ENCODE measurements at regions not wholly inside any gene's neighbourhood (a gene's known extent, or its start where the extent isn't known, plus 50 kb on each side); places are given as distances from the start of the nearest gene placed in this dataset.

- Mint-ChIP-seq H3K4me1 (no peaks in the 10 kb centered on the region), H3K4me3 (no peak overlapping the region), H3K36me3 (ENCODE audit: low read depth) (no peaks in the 10 kb centered on the region), H3K27me3 (ENCODE audit: insufficient read depth) (peaks cover 2% of the 10 kb centered on the region), H3K27ac (no peak overlapping the region), H3K9me3 (no peaks in the 10 kb centered on the region)
- H3K9ac ChIP-seq (ENCODE audit: extremely low read depth, low read length, poor library complexity, severe bottlenecking): no peak overlapping the region
- no peaks in the 10 kb centered on the region for H3K27me3 ChIP-seq (ENCODE audit: control insufficient read depth, insufficient read depth, low read length, poor library complexity, severe bottlenecking)
- no peaks in the 10 kb centered on the region for H3K4me1 ChIP-seq (ENCODE audit: control insufficient read depth, insufficient read depth, low read length)
- TF ChIP-seq CTCF (conservative IDR thresholded peaks at IDR 0.05): no peak
- 84 to 96% methylated on average over 3 of the region's 3 CpGs for WGBS, 2 experiments (ENCODE audit: insufficient coverage in 1 of 2, insufficient read length in 1 of 2)
- no peaks in the 10 kb centered on the region for H3K9me3 ChIP-seq (ENCODE audit: control insufficient read depth, low read length)
- no peak for DNase-seq
- no peak overlapping the region for H3K4me3 ChIP-seq (ENCODE audit: low read length)
- H3K36me3 ChIP-seq (ENCODE audit: control insufficient read depth, insufficient read depth, low read length): no peaks in the 10 kb centered on the region
- no peak overlapping the region for H3K27ac ChIP-seq (ENCODE audit: low read depth, low read length)
These were observed 230.6 kb downstream of the IRF8 start for GRCh38 chr16:86129541-86129940.

- peaks cover 6% of the 10 kb centered on the region for H3K27me3 Mint-ChIP-seq (ENCODE audit: insufficient read depth)
- H3K9me3 Mint-ChIP-seq: no peaks in the 10 kb centered on the region
- DNase-seq: no peak
- no peaks in the 10 kb centered on the region for H3K36me3 Mint-ChIP-seq (ENCODE audit: low read depth)
- no peaks in the 10 kb centered on the region for H3K4me1 ChIP-seq (ENCODE audit: control insufficient read depth, insufficient read depth, low read length)
- H3K36me3 ChIP-seq (ENCODE audit: control insufficient read depth, insufficient read depth, low read length): no peaks in the 10 kb centered on the region
- no peak overlapping the region for H3K4me3 Mint-ChIP-seq
- H3K9ac ChIP-seq (ENCODE audit: extremely low read depth, low read length, poor library complexity, severe bottlenecking): no peak overlapping the region
- peaks cover 4% of the 10 kb centered on the region for H3K4me1 Mint-ChIP-seq
- TF ChIP-seq CTCF (conservative IDR thresholded peaks at IDR 0.05): no peak
- no peak overlapping the region for H3K27ac Mint-ChIP-seq
- H3K27me3 ChIP-seq (ENCODE audit: control insufficient read depth, insufficient read depth, low read length, poor library complexity, severe bottlenecking): no peaks in the 10 kb centered on the region
- no peaks in the 10 kb centered on the region for H3K9me3 ChIP-seq (ENCODE audit: control insufficient read depth, low read length)
- H3K27ac ChIP-seq (ENCODE audit: low read depth, low read length): no peak overlapping the region
- WGBS, 2 experiments (ENCODE audit: insufficient coverage in 1 of 2, insufficient read length in 1 of 2): 82 to 91% methylated on average over 3 to 7 of the region's 7 CpGs
- H3K4me3 ChIP-seq (ENCODE audit: low read length): no peak overlapping the region
These were observed 234.4 kb downstream of the IRF8 start for GRCh38 chr16:86133377-86133776.

DNA sequence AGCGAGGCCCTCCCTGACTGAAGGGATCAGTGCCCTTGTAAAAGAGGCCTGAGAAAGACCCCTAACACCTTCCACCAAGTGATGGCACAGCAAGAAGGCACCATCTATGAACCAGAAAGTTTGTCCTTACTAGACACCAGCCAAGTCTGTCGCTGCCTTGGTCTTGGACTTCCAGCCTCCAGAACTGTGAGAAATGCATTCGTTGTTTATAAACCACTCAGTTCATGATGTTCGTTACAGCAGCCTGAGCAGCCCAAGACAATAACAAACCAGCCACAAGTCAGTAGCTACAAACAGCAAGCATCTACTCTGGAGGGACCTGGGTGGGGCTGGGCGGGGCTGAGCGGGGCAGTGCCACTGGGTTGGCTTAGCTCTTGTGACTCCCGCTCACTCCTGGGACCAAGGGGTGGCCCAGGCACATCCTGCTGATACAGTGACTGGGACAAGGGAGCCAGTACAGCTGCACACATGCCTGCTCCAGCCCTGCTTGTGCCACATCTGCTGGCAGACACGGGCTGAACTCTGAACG, 234.9 kb downstream of the IRF8 start:
- no peak overlapping the region for H3K9ac ChIP-seq (ENCODE audit: extremely low read depth, low read length, poor library complexity, severe bottlenecking)
- Mint-ChIP-seq H3K9me3 (no peaks in the 10 kb centered on the region), H3K4me1 (peaks cover 7% of the 10 kb centered on the region), H3K27me3 (ENCODE audit: insufficient read depth) (peaks cover 6% of the 10 kb centered on the region), H3K36me3 (ENCODE audit: low read depth) (no peaks in the 10 kb centered on the region), H3K4me3 (no peak overlapping the region), H3K27ac (no peak overlapping the region)
- H3K4me1 ChIP-seq (ENCODE audit: control insufficient read depth, insufficient read depth, low read length): no peaks in the 10 kb centered on the region
- no peak for TF ChIP-seq CTCF (conservative IDR thresholded peaks at IDR 0.05)
- no peak overlapping the region for H3K4me3 ChIP-seq (ENCODE audit: low read length)
- H3K27ac ChIP-seq (ENCODE audit: low read depth, low read length): no peak overlapping the region
- H3K36me3 ChIP-seq (ENCODE audit: control insufficient read depth, insufficient read depth, low read length): no peaks in the 10 kb centered on the region
- no peak for DNase-seq
- no peaks in the 10 kb centered on the region for H3K9me3 ChIP-seq (ENCODE audit: control insufficient read depth, low read length)
- 78 to 89% methylated on average over 7 to 9 of the region's 9 CpGs for WGBS, 2 experiments (ENCODE audit: insufficient coverage in 1 of 2, insufficient read length in 1 of 2)
- no peaks in the 10 kb centered on the region for H3K27me3 ChIP-seq (ENCODE audit: control insufficient read depth, insufficient read depth, low read length, poor library complexity, severe bottlenecking)

All from endodermal cell (in vitro differentiated cells).